Immature natural killer cell (primary cell): ENCODE measurements at regions not wholly inside any gene's neighbourhood (a gene's known extent, or its start where the extent isn't known, plus 50 kb on each side); places are given as distances from the start of the nearest gene placed in this dataset.

ENCODE experiments used
- DNase-seq, 3 donors: peaks; one replicate each; pipeline ENCODE4 v3.0.0; 2022; ENCODE audit warnings: mixed read lengths in 1 of 3
- H3K27ac Mint-ChIP-seq, 6 donors: one replicate each; pipeline ENCODE4 v1.8.0; 2020; ENCODE audit warnings: mixed read lengths in 6 of 6, mild to moderate bottlenecking in 5 of 6, inconsistent platforms in 4 of 6, moderate library complexity in 3 of 6
- H3K27me3 Mint-ChIP-seq, 3 donors: one replicate each; pipeline ENCODE4 v1.8.0; 2020 to 2021; ENCODE audit warnings: low read depth in 3 of 3, mild to moderate bottlenecking in 3 of 3, mixed read lengths in 3 of 3, moderate library complexity in 3 of 3, inconsistent platforms in 1 of 3
- H3K36me3 Mint-ChIP-seq, 3 donors: one replicate each; pipeline ENCODE4 v1.8.0; 2020; ENCODE audit warnings: mixed read lengths in 3 of 3, inconsistent platforms in 2 of 3, mild to moderate bottlenecking in 2 of 3
- H3K4me1 Mint-ChIP-seq, 2 donors: one replicate each; pipeline ENCODE4 v1.8.0; 2020; ENCODE audit warnings: inconsistent platforms in 2 of 2, mild to moderate bottlenecking in 2 of 2, mixed read lengths in 2 of 2, moderate library complexity in 1 of 2
- H3K4me3 Mint-ChIP-seq, 5 donors: one replicate each; pipeline ENCODE4 v1.8.0; 2020; ENCODE audit warnings: mild to moderate bottlenecking in 5 of 5, mixed read lengths in 5 of 5, inconsistent platforms in 3 of 5, moderate library complexity in 3 of 5
- H3K9me3 Mint-ChIP-seq, 6 donors: one replicate each; pipeline ENCODE4 v1.8.0; 2020; ENCODE audit warnings: mild to moderate bottlenecking in 6 of 6, mixed read lengths in 6 of 6, inconsistent platforms in 4 of 6, moderate library complexity in 3 of 6

GRCh38 chr10:117721873-117722272, 179.3 kb downstream of the EMX2 start:
- Mint-ChIP-seq H3K27ac (no peak overlapping the region), H3K27me3 (peaks cover 0 to 2% (median 0%) of the 10 kb centered on the region in 3 donors), H3K4me1 (no peaks in the 10 kb centered on the region), H3K9me3 (no peaks in the 10 kb centered on the region), H3K36me3 (no peaks in the 10 kb centered on the region), H3K4me3 (no peak overlapping the region)
- no peak for DNase-seq

- peaks cover 0 to 3% (median 0%) of the 10 kb centered on the region in 6 donors for H3K9me3 Mint-ChIP-seq
- H3K4me3 Mint-ChIP-seq = no peak overlapping the region
- no peak overlapping the region for H3K27ac Mint-ChIP-seq
- no peaks in the 10 kb centered on the region for H3K36me3 Mint-ChIP-seq
- no peaks in the 10 kb centered on the region for H3K4me1 Mint-ChIP-seq
- no peak for DNase-seq
- peaks cover 0 to 4% (median 0%) of the 10 kb centered on the region in 3 donors for H3K27me3 Mint-ChIP-seq
Measured at GRCh38 chr10:117723343-117723742, 180.8 kb downstream of the EMX2 start.

- no peaks in the 10 kb centered on the region for H3K4me1 Mint-ChIP-seq
- peaks cover 0 to 8% (median 1%) of the 10 kb centered on the region in 3 donors for H3K27me3 Mint-ChIP-seq
Measured at GRCh38 chr10:117725993-117726392, 183.4 kb downstream of the EMX2 start.

GRCh38 chr10:117726596-117727295, 184.2 kb downstream of the EMX2 start:
- Mint-ChIP-seq H3K4me1 (no peaks in the 10 kb centered on the region), H3K9me3 (peaks cover 0 to 3% (median 0%) of the 10 kb centered on the region in 6 donors), H3K27me3 (peaks cover 0 to 10% (median 1%) of the 10 kb centered on the region in 3 donors), H3K36me3 (no peaks in the 10 kb centered on the region), H3K4me3 (no peak overlapping the region), H3K27ac (no peak overlapping the region)
- no peak for DNase-seq

More at GRCh38 chr10:117725993-117726392, 183.4 kb downstream of the EMX2 start:
- Mint-ChIP-seq H3K9me3 (peaks cover 0 to 3% (median 0%) of the 10 kb centered on the region in 6 donors), H3K27ac (no peak overlapping the region), H3K4me3 (no peak overlapping the region), H3K36me3 (no peaks in the 10 kb centered on the region)
- no peak for DNase-seq

- H3K4me3 Mint-ChIP-seq = no peak overlapping the region
- no peak for DNase-seq
- no peaks in the 10 kb centered on the region for H3K36me3 Mint-ChIP-seq
- H3K27ac Mint-ChIP-seq = no peak overlapping the region
- H3K9me3 Mint-ChIP-seq = peaks cover 0 to 3% (median 0%) of the 10 kb centered on the region in 6 donors
- H3K4me1 Mint-ChIP-seq = no peaks in the 10 kb centered on the region
- H3K27me3 Mint-ChIP-seq = peaks cover 0 to 10% (median 4%) of the 10 kb centered on the region in 3 donors
Measured at GRCh38 chr10:117727421-117727820, 184.9 kb downstream of the EMX2 start.

GRCh38 chr10:117728087-117728486, 185.5 kb downstream of the EMX2 start:
- peaks cover 0 to 3% (median 0%) of the 10 kb centered on the region in 6 donors for H3K9me3 Mint-ChIP-seq
- DNase-seq = no peak
- H3K4me1 Mint-ChIP-seq = no peaks in the 10 kb centered on the region
- H3K27ac Mint-ChIP-seq = no peak overlapping the region
- no peak overlapping the region for H3K4me3 Mint-ChIP-seq
- no peaks in the 10 kb centered on the region for H3K36me3 Mint-ChIP-seq
- H3K27me3 Mint-ChIP-seq = peaks cover 0 to 12% (median 5%) of the 10 kb centered on the region in 3 donors

- Mint-ChIP-seq H3K36me3 (no peaks in the 10 kb centered on the region), H3K27me3 (peaks cover 0 to 9% (median 7%) of the 10 kb centered on the region in 3 donors), H3K4me1 (no peaks in the 10 kb centered on the region), H3K27ac (no peak overlapping the region), H3K4me3 (no peak overlapping the region), H3K9me3 (peaks cover 0 to 3% (median 0%) of the 10 kb centered on the region in 6 donors)
- no peak for DNase-seq
Measured at GRCh38 chr10:117729156-117729555, 186.6 kb downstream of the EMX2 start.

- no peak for DNase-seq
- H3K4me3 Mint-ChIP-seq = no peak overlapping the region
- H3K4me1 Mint-ChIP-seq = no peaks in the 10 kb centered on the region
- H3K36me3 Mint-ChIP-seq = no peaks in the 10 kb centered on the region
- H3K9me3 Mint-ChIP-seq = peaks cover 0 to 3% (median 0%) of the 10 kb centered on the region in 6 donors
- H3K27me3 Mint-ChIP-seq = peaks cover 1 to 17% (median 9%) of the 10 kb centered on the region in 3 donors
- H3K27ac Mint-ChIP-seq = no peak overlapping the region
Measured at GRCh38 chr10:117731121-117731791, 188.7 kb downstream of the EMX2 start.

GRCh38 chr10:117734731-117735405, 192.3 kb downstream of the EMX2 start:
- Mint-ChIP-seq H3K4me3 (no peak overlapping the region), H3K4me1 (no peaks in the 10 kb centered on the region), H3K36me3 (no peaks in the 10 kb centered on the region), H3K27ac (no peak overlapping the region), H3K27me3 (peaks cover 1 to 17% (median 9%) of the 10 kb centered on the region in 3 donors), H3K9me3 (peaks cover 0 to 2% (median 0%) of the 10 kb centered on the region in 6 donors)
- no peak for DNase-seq

- DNase-seq = no peak
- H3K27me3 Mint-ChIP-seq = peaks cover 1 to 17% (median 7%) of the 10 kb centered on the region in 3 donors
- no peaks in the 10 kb centered on the region for H3K4me1 Mint-ChIP-seq
- no peak overlapping the region for H3K4me3 Mint-ChIP-seq
- H3K36me3 Mint-ChIP-seq = no peaks in the 10 kb centered on the region
- no peak overlapping the region for H3K27ac Mint-ChIP-seq
- H3K9me3 Mint-ChIP-seq = peaks cover 0 to 2% (median 0%) of the 10 kb centered on the region in 6 donors
Measured at GRCh38 chr10:117736655-117737054, 194.1 kb downstream of the EMX2 start.

GRCh38 chr10:117740088-117740487, 197.5 kb downstream of the EMX2 start:
- H3K4me1 Mint-ChIP-seq = no peaks in the 10 kb centered on the region
- H3K27ac Mint-ChIP-seq = no peak overlapping the region
- no peak overlapping the region for H3K4me3 Mint-ChIP-seq
- H3K9me3 Mint-ChIP-seq = peaks cover 0 to 2% (median 0%) of the 10 kb centered on the region in 6 donors
- DNase-seq = no peak
- no peaks in the 10 kb centered on the region for H3K36me3 Mint-ChIP-seq
- H3K27me3 Mint-ChIP-seq = peaks cover 1 to 7% (median 5%) of the 10 kb centered on the region in 3 donors

- DNase-seq = no peak
- Mint-ChIP-seq H3K36me3 (no peaks in the 10 kb centered on the region), H3K9me3 (peaks cover 0 to 2% (median 0%) of the 10 kb centered on the region in 6 donors), H3K27me3 (peaks cover 0 to 7% (median 4%) of the 10 kb centered on the region in 3 donors), H3K4me1 (no peaks in the 10 kb centered on the region), H3K4me3 (no peak overlapping the region), H3K27ac (no peak overlapping the region)
Measured at GRCh38 chr10:117740691-117741222, 198.2 kb downstream of the EMX2 start.

- no peaks in the 10 kb centered on the region for H3K36me3 Mint-ChIP-seq
- no peak overlapping the region for H3K4me3 Mint-ChIP-seq
- H3K9me3 Mint-ChIP-seq = peaks cover 0 to 2% (median 0%) of the 10 kb centered on the region in 6 donors
- no peak overlapping the region for H3K27ac Mint-ChIP-seq
- no peaks in the 10 kb centered on the region for H3K4me1 Mint-ChIP-seq
- no peak for DNase-seq
- H3K27me3 Mint-ChIP-seq = peaks cover 0 to 7% (median 3%) of the 10 kb centered on the region in 3 donors
Measured at GRCh38 chr10:117741524-117741923, 199.0 kb downstream of the EMX2 start.

- Mint-ChIP-seq H3K4me1 (no peaks in the 10 kb centered on the region), H3K9me3 (peaks cover 0 to 2% (median 0%) of the 10 kb centered on the region in 6 donors), H3K27ac (no peak overlapping the region), H3K4me3 (no peak overlapping the region), H3K36me3 (no peaks in the 10 kb centered on the region), H3K27me3 (peaks cover 0 to 5% (median 3%) of the 10 kb centered on the region in 3 donors)
- no peak for DNase-seq
Measured at GRCh38 chr10:117743509-117743908, 201.0 kb downstream of the EMX2 start.
